ENCODE measurements at regions not wholly inside any gene's neighbourhood (a gene's known extent, or its start where the extent isn't known, plus 50 kb on each side); places are given as distances from the start of the nearest gene placed in this dataset.
"Not testable (repeated sequence)": the region's sequence is repeated elsewhere in the genome, so short reads cannot be mapped to it uniquely, and the experiment has no call there.

- peak; percentile 72 for TF ChIP-seq CTCF (conservative IDR thresholded peaks at IDR 0.05)
- no peak for TF ChIP-seq ZFX (IDR thresholded peaks at IDR 0.05)
- no peak overlapping the region for H3K27ac ChIP-seq
These were observed 174.8 kb downstream of the DKK1 start for GRCh38 chr10:52488606-52489485.

- H3K27ac ChIP-seq: no peak overlapping the region
- no peak for TF ChIP-seq CTCF (conservative IDR thresholded peaks at IDR 0.05)
- TF ChIP-seq ZFX (IDR thresholded peaks at IDR 0.05): no peak
These were observed 177.3 kb downstream of the DKK1 start for GRCh38 chr10:52491246-52491995.

GRCh38 chr10:52499281-52499680 lies 185.2 kb downstream of the DKK1 start:
- H3K27ac ChIP-seq: no peak overlapping the region
- TF ChIP-seq ZFX (IDR thresholded peaks at IDR 0.05) (no peak), CTCF (conservative IDR thresholded peaks at IDR 0.05) (no peak)

GRCh38 chr10:52500476-52500875 lies 186.4 kb downstream of the DKK1 start:
- no peak overlapping the region for H3K27ac ChIP-seq
- TF ChIP-seq ZFX (IDR thresholded peaks at IDR 0.05) (no peak), CTCF (conservative IDR thresholded peaks at IDR 0.05) (no peak)

- H3K27ac ChIP-seq: no peak overlapping the region
- no peak for TF ChIP-seq ZFX (IDR thresholded peaks at IDR 0.05)
- TF ChIP-seq CTCF (conservative IDR thresholded peaks at IDR 0.05): no peak
These were observed 188.2 kb downstream of the DKK1 start for GRCh38 chr10:52502237-52502636.

GRCh38 chr10:52505341-52505740 lies 191.3 kb downstream of the DKK1 start:
- not testable (repeated sequence) for H3K27ac ChIP-seq

GRCh38 chr10:52514481-52514880 lies 200.4 kb downstream of the DKK1 start:
- TF ChIP-seq CTCF (conservative IDR thresholded peaks at IDR 0.05) (no peak), ZFX (IDR thresholded peaks at IDR 0.05) (no peak)
- H3K27ac ChIP-seq: no peak overlapping the region

Measured in C4-2B (cell line).